HL-60/S4 treated with retinoic acid at 250 ng/mL for 4 days and 3 days (cell line): ENCODE measurements at regions not wholly inside any gene's neighbourhood (a gene's known extent, or its start where the extent isn't known, plus 50 kb on each side); places are given as distances from the start of the nearest gene placed in this dataset.

ENCODE experiments used
- in situ Hi-C: fragments of 300-500 bp; cut with MboI; formaldehyde crosslinking; loops from 2 replicates; pipeline ENCODE4 v1.7.0; 2022; ENCODE audit warnings: low sequenced_read_pairs

DNA sequence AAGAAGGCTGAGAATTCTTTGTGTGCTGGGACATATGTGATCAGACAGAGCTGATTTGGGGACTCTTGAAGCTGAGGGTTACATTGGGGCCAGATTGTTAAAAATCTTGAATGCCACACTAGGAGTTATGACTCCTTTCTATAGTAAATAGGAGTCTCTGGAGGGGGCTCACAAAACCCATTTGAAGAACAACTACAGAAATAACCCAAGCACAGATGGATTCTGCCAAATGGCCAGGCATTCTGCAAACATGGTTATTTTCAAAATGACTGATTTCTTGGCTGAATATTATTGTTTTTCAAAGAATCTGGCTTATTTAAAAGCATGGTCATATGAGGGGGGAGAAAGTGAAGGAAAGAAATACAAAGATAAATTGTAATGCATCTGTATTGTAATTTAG lies 625.5 kb upstream of the TENM4 start:
- in situ Hi-C loops = no loop called here

DNA sequence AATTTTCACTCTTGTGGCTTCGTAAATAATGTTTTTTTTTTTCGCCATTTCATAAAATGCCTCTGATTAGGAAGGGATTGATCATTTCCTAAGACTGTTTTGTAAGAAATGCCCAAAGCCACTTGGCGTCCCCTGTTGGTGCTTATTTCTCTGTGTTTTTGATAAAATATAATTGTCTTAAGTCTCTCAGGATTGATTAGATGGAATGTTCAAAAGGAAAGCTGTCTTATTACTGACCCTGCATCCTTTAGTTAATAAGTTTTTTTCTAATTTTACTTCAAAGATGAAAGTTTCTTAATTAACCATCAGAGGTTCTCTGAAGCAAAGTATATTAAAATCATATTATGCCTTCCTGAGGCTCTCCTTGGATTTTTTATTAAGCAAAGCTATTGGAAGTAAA lies 624.3 kb upstream of the TENM4 start:
- in situ Hi-C loops = no loop called here

DNA sequence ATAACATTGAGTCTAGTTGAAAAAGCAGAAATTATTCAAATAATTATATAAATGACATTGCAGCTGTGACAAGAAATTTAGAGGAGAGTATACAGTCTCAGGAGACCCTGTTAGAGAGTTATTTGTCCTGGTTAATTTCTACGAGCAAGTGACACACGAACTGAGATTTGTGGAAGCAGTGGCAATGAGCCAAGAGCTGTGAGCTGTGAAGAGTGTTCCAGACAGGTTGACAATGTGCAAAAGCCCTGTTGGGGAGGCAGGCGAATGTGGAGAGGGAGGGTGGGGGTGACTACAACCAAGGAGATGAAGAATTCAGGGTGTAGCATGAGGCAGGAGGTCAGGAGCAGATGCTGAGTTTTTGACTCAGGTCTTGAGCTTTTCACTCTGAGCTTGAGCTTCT lies 620.2 kb upstream of the TENM4 start:
- in situ Hi-C loops = no loop called here

DNA sequence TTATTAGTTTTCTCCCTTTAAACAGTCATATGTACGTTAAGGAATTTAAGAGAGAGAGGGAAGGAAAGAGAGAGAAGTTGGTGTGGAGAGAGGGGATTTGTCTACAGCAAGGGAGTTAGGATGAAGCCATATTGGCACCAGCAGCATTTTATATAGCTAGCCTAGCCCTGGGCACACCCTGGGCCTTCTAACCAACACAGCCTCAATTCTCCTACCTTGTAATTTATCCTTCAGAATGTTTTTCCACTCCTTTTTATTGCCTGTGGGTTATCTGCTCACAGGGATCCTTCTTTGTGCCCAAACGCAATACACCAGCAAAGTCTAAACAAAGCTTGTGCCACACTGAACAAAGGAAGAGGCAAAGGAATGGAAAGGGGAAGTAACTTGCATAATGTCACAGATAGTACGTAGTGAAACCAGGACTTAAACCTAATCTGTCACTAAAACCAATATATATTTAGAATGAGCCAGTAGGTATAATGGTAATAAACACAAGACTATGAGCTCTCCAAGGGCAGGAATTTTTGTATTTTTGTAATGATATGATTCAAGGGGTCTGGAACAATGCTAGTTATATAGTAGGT lies 613.8 kb upstream of the TENM4 start:
- in situ Hi-C loops = no loop called here

DNA sequence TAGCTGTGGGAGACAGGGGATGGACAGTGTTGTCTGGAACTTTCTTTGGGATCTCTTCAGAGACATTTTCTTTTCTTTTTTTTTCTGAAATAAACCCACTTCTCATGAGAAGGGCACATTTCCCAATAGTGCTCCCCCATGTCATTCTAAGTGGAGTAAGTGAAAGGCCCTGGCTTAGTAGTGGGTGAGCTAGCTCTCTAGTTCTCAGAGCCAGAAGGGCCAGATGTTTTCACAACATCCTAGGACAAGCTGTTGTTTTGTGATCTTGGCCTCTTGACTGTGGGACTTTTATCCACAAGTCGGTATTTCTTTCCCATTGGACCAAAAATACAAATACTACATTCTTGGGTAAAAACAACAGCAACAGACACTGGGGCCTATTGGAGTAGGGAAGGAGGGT lies 607.7 kb upstream of the TENM4 start:
- in situ Hi-C loops = no loop called here

DNA sequence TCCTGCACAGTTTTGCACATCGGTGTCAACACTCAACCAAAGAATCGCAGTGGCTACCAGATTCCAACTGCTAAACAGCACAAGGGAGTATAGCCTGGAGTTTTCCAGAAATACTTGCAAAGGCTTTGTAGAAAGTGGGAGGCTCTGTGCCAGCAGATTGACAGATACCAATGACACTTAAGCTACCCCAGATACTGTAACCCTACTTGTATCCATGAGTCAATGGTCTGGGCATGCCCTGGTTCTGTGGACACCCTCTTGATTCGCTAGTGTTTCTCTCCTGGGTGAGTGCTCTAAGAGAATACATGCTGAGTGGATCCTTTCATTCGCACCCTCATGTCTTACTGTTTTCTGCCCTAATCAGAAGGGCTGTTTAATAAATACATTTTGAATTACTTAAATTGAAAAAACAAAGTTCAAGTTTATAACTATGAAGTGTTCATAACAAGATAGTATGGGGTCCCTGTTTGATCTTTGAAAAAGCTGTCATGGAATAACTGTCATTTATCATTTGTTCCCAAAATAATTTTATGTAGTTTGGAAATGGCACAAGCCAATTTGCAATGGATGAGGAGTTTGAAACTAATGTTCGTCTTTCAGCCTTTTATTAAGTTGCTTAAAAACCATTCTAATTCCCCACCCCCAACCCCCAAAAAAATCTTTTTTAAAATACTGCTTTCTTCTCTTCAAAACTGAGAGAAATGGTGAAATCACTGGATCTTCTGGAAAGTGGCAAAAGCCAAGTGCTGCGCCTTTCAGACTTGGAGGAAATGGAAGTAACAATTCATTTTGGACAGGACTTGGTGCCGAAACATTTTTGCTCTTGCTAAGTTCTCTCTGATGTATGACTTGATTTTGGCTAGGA lies 600.5 kb upstream of the TENM4 start:
- in situ Hi-C loops = no loop called here

DNA sequence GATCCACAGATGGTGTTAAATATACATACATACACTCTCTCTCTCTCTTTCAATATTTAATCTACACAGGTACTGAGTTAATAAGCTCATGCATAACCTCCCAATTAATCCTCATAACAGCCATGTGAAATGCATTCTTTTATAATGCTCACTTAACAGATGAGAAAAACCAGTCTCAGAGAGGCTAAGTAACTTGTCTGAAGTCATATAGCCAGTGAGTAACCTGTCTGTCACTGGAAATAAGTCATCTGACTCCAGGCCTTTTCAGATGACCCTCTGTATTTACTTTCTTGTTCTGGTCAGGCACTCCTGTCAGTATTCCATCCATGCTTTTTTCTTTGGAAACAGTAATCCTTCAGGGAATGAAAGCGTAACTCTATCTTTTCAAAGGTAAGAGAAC lies 594.0 kb upstream of the TENM4 start:
- in situ Hi-C loops = no loop called here

DNA sequence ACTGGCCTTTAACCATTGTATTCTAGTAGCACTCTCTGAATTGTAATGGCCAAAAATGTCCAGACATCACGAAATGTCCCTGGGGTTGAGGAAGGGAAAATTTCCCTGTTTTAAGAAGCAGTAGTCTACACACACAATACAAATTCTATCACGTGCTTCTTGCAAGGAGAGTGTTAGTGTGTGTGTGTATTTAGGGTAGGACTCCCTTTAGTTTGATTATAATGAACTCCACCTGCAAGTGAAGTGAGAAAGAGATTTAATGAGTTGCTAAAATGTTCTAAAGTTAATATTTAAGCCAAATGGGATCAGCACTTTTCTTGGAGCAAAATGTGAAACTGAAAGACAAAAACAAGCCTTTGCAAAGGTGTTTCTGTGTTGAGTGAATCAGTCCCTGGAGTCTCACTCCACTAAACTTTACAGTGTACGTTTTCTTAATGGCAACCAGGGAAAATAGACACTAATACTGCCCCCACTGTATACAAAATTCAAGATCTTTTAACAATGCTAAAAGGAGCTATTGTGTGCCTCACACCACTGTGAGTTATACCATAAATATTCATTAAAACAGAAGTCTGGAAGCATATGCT lies 590.3 kb upstream of the TENM4 start:
- in situ Hi-C loops = no loop called here

DNA sequence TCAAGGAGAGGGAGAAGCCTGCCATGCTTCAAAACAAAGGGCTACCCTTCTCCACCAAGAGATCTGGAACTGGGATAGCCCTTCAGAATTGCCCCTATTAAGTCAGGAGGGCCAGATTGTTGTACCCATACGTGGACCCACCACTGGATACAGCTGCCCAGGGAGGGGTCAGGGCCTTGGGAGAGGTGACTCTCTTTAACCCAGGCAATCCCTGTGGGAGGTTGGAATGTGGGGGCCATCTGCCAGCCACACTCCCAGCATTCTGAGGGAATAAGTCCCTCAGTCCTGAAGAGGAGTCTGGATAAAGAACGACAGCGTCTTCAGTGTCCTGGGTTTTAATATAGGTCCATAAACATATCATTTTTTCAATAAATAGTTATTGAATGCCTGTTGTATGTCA lies 588.2 kb upstream of the TENM4 start:
- in situ Hi-C loops = no loop called here

DNA sequence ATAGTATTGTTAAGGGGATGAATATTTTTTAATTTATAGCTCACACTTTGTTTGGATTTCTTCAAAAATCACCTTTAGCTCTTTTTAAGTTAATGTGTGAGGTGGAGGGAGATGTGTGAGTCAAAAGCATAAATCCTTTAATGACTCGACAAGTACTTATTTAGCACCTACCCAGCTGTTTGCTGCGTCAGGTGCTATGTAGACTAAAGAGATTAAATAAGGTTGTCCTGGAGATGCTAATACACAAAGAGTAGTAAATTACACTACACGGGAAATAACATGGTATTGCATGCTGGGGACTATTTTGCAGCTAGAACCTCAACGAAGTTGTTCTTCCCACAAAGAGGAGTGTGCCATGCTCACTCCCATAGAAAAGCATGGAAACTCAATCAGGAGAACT lies 583.3 kb upstream of the TENM4 start:
- in situ Hi-C loops = no loop called here

DNA sequence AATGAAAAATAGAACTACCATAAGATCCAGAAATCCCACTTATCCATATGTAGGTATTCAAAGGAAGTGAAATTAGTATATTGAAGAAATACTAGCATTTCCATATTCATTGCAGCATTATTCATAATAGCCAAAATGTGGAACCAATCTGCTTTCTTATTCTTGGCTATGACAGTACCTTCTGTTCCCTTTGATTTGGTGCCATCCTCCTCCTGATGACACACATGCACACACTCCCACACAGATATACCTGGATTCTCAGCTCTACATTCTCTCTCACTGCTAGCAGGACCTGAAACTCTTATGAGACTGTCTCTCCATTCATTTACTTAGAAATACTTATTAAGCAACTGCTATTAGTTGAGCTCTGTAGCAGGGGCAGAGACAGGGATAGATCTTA lies 582.6 kb upstream of the TENM4 start:
- in situ Hi-C loops = no loop called here

DNA sequence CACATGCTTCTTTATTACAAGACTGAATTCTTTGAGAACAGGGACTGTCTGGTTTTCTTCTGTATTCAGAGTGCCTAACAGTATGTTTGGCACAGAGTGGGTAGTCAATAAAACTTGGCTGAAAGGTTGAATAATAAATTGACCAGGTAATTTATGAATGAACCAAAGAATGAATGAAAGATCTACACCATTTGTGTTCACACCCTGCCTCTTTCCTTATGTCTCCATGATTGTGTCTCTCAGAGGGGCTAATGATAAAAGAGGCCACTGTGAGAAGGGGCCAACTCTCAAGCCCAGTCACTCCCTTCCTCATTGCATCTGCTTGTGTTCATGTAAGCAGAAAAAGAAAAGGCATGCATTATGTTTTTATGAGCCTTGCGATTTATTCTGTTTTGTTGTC lies 569.7 kb upstream of the TENM4 start:
- in situ Hi-C loops = no loop called here

DNA sequence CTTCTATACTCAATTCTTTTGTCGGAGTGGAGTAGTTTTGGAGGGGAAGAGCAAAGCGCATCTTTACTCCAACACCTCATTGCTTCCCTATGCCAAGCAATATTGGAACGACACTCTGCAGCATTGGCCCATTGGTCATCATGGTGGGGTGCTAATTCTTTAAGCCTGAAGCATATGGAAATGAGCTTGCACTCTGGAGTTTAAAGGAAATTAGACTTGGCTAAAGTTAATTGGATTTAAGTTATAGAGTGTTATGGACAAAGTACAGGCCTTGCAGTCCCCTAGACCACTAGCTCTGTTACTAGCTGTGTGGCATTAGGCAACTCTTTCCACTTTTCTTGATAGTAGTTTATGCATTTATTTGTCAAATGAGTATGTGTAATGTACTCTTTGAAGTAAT lies 568.3 kb upstream of the TENM4 start:
- in situ Hi-C loops = no loop called here

DNA sequence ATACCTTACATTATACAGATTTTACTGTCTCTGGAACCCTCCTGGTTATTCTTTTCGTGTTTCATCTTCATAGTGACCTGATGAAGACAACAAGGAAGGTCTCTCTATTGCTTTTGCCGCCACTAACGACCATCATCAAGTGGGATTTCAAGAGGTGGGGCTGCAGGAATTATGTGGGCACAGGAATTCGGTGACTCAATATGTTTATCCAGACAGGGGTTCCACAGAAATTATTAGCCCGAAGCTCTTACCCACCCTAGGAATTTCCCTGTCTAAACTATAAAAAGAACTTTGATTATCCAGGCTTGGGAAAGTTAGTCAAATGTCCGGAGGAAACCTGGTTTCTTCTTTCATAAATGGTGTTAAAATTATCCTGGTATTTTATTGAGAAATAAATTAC lies 566.8 kb upstream of the TENM4 start:
- in situ Hi-C loops = no loop called here

DNA sequence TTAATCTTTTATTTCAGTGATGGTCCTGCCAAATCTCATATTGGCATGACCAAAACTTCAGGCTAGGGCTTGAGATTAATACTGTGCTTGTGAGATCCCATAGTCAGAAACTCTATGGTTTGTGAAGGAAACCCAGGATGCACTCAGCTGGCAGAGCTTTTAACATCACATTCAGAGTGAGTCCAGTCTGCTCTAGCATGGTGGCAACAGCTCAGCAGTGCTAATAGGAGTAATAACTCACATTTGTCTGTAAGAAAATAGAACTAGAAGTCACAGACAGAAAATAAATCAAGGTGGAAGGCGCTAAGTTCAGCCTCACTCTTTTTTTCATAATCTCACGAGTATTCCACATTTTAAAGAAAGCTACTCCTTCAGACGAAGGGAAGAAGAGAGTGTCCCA lies 549.3 kb upstream of the TENM4 start:
- in situ Hi-C loops = no loop called here

DNA sequence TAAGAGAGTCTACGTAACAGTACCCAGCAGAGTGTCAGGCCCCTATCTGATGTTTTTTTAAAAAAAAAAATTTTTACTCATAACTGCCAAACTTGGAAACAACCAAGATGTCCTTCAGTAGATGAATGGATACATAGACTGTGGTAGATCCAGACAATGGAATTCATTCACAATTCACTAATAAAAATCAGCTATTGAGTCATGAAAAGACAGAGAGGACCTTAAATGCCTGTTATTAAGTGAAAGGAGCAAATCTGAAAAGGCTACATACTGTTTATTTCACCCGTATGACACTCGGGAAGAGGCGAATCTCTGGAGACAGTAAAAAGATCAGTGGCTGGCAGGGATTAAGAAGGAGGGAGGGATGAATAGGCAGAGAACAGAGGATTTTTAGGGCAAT lies 541.4 kb upstream of the TENM4 start:
- in situ Hi-C loops = no loop called here

DNA sequence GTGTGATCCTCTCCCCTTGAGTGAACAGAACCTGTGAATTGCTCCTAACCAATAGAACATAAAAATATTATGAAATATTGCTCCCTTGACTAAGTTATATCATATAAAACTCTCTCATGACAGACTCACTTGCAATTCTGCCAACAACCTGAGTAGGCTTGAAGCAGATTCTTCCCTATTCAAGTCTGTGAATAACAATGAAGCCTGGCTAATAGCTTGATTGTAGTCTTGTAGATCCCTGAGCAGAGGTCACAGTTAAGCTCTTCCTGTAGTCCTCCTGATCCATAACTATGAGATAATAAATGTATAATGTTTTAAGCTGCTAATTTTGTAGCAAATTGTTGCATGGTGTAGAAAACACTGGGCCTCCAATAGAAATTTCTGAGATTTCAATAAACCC lies 540.1 kb upstream of the TENM4 start:
- in situ Hi-C loops = no loop called here

DNA sequence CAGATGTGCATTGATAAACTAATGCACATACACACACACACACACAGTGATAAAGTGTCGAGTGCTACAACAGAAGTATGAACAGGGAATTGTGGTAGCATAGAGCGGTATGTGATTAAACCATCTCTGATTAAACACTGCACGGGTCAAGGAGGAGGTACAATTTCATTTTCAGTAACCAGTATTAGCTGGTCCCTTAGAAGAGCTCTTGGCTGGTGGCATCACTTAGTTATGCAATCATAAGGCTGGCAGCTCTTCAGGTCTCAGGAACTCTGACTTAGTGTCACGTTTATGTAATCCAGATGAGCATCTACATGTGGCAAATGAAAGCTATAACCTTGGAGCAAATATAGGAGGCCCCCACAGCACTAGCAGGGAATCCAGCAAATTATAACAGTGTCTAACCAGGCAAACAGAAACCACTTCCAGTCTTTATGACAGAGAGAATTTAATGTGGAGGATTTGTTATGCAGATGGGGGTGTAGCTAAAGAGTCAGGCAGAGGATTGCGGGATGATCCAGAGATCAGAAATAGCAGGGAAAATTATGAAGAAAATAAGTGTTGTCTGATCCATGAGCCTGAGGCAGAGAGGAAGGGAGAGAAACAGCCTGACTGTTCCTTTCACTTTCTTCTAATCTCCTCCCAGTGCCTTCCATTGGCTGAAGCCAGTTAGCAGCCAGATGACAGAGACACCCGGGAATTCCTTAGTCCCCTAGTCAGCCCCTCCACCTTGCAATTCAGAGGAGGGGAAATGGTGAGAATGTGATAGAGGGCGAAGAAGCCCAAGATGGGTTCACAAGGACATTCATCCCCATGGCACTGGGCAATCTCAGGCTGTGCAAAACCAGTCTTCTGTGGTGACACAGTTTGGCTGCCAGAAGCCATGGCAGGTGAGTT lies 533.1 kb upstream of the TENM4 start:
- in situ Hi-C loops = no loop called here

DNA sequence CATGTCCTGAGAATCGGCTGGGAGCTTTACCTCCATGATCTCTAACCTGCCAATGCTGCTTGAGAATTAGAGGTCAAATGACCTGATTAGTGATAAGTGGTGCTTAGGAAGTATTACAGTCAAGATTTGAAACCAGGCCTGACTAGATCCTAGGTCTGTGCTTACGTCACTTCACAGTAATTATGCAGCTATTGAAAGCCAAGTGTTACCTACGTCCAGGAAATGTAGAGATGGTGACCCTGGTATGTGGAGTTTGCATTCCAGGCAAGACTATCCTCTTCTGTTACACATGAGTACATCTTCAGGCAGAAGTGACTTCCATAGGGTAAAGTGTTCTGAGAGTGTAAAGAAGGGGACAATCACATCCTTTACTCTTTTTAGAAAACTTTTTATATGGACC lies 530.4 kb upstream of the TENM4 start:
- in situ Hi-C loops = no loop called here

DNA sequence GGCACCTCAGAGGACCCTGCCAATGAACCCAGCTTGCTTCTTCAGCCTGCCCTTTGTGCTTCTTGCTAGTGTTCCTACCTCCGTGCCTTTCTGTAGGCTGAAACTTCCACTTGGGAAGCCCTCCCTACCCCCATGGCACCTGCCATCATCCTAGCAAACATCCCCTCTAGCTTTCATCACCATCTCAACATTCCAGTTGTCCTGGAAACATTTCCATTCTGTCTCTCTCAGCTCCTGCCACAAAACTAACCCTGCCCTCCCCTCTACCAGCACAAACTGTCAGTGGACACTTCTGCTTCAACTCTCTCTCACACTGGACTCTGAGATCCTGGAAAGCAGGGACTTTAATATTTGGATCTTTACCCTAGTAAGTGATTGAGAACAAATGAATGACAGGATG lies 525.8 kb upstream of the TENM4 start:
- in situ Hi-C loops = no loop called here

DNA sequence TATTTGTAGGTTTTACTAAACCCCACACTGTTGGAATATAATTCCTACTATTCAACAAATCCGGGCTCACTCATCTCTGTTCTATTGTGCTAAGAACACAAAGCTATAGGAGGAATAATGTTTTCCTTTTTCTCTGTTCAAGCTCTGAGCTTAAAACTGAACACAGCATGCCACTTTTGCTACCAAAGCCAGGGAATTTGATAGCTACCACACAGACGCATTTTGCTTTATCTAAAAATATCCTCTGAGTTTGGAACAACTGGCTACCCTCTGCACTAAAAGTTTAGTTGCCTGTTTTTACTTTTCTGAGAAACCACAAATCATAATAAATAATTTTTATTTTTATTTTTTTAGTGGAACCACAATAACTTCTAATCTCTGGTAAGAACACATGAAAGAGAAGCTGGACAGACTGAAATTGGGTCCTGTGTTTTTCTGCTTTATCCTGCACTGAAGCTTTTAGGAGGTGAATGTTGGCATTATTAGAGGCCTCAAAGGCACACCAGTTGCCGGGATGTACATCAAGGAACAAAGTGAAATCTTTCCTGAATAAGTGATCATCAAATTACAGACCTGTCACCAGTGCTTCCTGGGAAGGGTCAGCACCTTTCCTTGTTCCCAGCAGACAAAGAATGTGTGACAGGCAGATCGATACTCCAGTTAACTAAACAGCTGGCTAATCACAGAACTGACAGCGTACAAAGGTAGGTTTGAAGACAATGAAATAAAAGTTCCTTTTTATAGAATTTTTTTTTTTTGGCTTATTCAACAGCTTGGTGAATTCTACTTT lies 523.2 kb upstream of the TENM4 start:
- in situ Hi-C loops = no loop called here
